ENCODE measurements at regions not wholly inside any gene's neighbourhood (a gene's known extent, or its start where the extent isn't known, plus 50 kb on each side); places are given as distances from the start of the nearest gene placed in this dataset.
"Not testable (repeated sequence)": the region's sequence is repeated elsewhere in the genome, so short reads cannot be mapped to it uniquely, and the experiment has no call there.

DNA sequence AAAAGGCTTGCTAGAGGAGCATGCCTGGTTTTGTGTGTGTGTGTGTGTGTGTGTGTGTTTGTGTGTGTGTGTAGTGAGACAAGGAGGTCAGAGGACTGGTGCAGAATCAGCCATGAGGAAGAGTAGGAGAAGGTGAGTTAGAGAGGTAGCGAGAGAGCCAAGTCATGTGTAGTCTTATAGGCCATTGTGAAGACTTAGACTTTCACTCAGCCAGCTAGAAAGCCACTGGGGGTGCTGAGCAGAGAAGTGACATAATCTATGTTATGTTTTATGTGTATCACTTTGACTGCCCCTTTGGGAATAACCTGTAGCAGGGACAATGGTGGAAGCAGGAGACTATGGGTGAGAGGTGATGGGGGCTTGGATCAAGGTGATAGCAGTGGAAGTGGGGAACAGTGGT is 180.5 kb upstream of the CLINT1 start:
- DNase-seq (ENCODE audit: low read depth): no peak

DNA sequence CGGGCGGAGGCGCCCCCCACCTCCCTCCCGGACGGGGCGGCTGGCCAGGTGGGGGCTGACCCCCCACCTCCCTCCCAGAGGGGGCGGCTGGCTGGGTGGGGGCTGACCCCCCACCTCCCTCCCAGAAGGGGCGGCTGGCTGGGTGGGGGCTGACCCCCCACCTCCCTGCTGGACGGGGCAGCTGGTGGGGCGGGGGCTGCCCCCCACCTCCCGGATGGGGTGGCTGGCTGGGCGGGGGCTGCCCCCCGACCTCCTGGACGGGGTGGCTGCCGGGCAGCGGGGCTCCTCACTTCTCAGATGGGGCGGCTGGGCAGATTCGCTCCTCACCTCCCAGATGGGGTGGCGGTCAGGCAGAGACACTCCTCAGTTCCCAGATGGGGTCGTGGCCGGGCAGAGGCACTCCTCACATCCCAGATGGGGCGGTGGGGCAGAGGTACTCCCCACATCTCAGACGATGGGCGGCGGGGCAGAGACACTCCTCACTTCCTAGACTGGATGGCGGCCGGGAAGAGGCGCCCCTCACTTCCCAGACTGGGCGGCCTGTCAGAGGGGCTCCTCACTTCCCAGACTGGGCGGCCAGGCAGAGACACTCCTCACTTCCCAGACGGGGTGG is 178.1 kb upstream of the CLINT1 start:
- not testable (repeated sequence) for DNase-seq (ENCODE audit: low read depth)

DNA sequence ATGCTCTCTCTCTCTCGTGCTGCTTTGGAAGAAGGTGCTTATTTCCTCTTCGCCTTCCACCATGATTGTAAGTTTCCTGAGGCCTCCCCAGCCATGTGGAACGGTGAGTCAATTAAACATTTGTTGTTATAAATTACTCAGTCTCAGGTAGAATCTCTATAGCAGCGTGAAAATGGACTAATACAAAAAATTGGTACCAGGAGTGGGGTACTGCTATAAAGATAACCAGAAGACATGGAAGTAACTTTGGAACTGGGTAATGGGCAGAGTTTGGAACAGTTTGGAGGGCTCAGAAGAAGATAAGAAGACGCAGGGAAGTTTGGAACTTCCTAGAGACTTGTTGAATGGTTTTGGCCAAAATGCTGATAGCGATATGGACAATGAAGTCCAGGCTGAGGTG is 175.6 kb upstream of the CLINT1 start:
- not testable (repeated sequence) for DNase-seq (ENCODE audit: low read depth)

DNA sequence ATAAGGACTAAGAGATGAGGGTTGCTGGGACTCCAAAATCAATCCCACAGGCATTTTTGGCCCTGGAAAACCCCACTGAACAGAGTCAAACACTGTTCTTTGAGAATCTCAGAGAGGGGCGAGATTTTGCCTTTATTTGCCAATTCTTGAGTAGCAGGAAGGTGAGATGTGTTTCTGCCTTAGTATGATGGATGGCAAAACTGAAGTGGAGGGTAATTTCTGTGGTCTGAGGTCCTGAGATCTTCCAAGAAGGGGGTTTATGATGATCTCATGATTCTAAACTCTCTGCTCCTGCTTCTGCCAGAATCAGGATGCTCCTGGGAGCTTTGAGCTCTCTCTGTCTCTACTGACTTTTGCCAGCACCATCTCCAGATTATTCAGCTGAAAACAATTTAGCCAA is 174.8 kb upstream of the CLINT1 start:
- no peak for DNase-seq (ENCODE audit: low read depth)

DNA sequence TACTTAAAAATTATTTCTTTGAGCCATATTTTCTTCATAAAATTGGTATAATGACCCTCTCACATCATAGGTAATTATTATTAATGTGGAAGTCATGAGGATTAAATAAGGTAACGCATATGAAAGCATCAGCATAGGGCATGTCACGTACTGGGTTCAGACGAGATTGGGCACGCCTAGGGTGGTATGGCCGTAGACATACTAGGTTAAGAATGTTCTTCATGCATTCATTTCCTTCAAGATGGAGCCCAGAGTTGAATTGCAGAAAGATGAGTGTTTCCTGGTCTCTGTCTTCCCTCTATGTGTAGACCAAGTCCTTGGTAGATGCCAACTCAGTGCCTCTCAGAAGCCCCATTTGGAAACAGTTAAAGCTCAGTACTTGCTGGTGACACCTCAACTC is 174.1 kb upstream of the CLINT1 start:
- DNase-seq (ENCODE audit: low read depth): no peak

DNA sequence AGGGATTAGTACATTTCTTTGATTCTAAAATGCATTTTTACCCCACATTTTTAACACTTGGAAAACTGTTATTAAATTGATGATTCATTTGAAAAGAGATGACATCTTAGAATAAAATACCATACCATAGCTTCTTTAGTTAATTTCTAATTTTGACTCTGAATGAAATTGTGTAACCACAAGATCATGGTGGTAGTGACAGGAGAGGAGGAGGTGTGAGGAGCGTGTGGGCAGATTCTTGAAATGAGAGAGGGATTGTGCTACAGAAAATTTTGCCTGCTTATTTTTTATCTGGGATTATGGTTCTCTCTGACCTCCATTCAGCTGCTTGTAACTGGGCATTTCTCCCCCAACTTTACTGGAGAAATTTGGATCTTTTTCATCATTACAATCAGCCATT is 173.3 kb upstream of the CLINT1 start:
- no peak for DNase-seq (ENCODE audit: low read depth)

DNA sequence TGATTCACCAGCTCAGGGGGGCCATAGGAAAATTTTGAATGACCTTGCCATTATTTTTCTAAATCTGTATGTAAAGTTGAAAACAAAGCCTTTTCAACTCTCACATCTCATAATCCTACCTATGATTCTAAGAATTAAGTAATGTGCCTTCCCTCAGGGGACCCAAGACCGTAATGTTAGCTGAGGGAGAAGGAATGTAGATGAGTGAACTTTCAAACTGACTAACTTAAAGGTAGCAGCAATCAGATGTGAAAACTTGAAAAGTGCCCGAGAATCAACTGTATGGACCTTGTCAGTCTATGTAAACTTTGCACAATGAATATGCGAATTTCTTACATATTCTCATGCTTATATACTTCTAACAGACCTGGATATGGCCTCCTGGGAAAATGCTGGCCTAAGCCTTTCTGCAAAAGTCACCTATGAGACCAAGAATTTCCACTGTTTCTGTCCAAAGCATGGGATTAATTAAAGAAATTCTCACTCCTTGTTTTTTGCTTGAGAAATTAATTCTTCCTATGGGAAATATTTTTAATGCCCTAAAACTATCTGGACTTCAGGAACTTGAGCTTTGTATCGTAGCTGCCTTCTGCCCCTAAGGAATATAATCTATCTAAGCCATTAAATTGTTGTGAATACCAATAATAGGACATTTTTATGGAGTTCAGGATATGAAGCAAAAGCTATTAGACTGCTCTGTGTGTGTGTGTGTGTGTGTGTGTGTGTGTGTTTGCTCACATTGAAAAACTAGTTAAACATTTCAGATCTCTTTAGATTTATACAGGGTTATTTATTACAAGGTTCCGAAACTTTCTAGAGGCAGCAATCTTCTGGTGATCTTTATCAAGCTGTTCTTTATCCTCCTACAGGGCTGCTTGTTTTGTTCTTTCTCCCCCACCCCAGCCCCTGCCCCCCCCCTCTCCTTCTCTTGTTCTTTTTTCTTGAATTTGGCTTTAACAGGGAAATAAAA is 169.1 kb upstream of the CLINT1 start:
- no peak for DNase-seq (ENCODE audit: low read depth)

DNA sequence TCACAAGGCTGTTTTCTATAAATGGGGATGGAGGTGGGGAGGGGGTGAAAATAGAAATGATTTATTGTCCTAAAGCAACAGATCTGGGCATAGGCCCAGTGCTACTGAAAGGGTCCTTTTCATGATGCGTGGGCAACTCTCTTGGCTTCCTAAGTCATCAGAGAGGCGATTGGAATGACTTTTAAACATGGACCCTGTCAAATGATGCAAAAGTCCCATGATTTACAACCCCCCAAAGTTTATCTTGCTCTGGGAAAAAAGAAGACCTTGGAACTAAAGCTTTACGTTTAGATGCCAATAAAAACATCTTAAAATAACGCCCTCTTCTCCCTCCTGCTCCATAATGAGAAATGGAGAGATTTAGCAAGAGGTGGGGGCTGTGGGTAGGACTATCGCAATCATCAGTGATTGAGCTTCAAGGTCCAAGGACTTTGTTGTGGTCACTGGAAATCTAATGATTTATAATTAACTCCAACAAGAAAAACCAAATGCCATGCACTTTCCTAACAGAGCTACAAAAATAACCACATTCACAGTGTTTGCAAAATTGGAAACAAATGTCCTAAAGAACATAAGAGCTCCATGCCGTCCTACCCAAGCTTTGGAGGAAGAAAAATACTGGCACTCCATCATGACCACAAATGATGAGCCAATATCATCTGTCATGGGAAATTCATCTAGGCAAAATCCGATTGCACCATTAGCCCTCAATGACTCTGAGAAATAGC is 167.5 kb upstream of the CLINT1 start:
- peak; percentile 8 for DNase-seq (ENCODE audit: low read depth)

DNA sequence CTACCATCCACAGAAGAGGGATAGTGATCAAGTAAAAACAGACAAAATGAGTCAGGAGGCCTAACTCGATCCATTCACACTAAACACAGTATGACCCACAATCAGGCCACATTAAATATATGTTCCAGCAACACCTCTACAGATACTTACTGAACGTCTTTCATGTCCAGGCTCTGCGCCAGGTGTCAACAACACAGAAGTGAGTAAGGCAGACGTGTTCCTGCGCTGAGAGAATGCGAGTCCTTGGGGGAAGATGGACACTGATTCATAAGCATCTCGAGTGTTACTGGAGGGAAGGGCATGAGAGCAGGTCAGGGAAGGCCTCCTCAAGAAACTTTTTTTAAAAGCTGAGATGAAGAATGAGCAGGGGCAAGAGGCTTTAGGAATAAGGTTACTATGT is 164.3 kb upstream of the CLINT1 start:
- DNase-seq (ENCODE audit: low read depth): no peak

DNA sequence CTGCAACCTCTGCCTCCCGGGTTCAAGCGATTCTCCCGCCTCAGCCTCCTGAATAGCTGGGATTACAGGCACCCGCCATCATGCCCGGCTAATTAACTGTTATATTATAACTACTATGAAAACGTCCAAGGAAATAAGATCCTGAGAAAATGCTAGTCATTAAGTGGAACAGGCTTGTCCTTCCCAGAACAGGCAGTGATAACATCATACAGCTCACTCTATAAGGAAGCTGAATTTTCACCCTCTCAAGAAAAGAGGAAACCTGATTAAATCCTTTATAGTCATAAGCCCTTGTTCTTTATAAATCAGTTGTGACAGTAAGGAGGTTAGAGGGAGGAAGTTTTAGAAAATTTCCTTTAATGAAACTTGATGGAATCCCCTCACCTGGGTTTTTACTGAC is 163.9 kb upstream of the CLINT1 start:
- no peak for DNase-seq (ENCODE audit: low read depth)

DNA sequence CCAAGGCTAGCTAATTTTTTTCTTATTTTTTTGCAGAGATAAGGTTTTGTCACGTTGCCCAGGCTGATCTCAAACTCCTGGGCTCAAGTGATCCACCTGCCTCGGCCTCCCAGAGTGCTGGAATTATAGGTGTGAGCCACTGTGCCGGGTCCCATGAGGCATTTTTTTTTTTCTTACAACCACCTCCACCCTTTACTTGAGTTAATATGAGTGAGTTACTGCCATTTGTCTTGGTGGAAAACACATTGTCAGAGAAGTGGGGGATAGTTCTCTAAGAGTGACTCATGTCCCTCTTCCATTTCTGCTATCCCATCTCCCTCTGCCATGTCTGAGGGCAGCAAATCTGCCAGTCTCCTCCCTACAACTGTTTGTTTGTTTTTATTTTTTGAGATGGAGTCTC is 163.4 kb upstream of the CLINT1 start:
- no peak for DNase-seq (ENCODE audit: low read depth)

DNA sequence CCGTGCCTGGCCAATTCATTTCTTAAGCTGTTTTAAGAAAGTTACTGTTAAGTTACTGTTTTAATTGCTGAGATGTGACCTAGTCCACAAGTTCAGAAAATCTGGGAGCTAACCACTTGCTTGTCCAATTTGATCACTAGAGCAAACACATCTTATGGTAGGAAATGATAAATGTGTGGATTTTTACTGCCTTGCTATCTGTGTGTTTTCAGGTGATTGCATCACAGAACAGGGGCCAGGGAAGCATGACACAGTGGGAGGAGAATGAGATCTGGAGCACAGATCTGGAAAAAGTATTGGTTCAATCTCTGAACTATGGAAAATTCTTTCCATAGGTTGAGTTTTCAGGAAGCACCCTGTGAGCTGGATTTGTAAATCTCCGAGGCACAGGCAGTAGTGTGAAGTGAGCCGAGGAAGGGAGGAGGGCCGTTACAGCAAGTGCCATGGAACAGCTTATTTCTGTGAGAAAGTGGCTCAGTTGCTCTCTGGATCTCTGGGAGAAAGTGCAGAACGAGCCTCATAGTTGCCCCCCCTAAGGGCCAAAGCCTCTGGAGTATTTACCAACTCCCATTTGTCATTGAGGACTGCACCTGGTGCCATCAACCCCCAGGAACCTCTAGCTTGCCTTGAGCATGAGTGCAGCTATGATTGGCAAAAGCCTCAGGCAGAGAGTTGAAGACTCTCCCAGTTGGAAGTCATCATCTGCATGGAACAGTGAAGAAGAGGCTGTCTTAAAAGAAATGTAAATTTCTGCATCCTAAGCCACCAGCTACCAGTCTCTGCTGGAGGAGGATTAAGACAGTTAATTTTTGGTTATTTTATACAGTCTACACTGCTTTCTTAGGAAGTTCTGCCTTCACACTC is 161.8 kb upstream of the CLINT1 start:
- no peak for DNase-seq (ENCODE audit: low read depth)

DNA sequence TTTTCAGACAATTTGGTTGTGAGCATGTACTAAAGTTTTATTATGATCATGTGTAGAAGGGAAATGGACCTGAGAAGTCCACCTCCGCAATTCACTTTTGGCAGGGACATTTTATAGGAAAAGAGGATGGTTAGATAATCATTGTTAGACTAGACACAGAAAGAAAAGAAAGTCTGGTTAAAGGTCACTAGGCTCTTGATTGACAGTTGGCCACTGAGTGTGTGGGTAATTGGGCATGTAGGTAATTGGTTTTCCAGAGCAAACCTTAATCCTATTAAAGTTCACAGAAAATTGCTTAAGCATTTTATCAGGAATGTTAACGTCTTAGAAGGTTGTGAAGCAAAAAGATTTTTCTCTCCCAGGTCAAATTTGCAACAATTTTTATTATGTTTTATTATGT is 158.5 kb upstream of the CLINT1 start:
- DNase-seq (ENCODE audit: low read depth): no peak

DNA sequence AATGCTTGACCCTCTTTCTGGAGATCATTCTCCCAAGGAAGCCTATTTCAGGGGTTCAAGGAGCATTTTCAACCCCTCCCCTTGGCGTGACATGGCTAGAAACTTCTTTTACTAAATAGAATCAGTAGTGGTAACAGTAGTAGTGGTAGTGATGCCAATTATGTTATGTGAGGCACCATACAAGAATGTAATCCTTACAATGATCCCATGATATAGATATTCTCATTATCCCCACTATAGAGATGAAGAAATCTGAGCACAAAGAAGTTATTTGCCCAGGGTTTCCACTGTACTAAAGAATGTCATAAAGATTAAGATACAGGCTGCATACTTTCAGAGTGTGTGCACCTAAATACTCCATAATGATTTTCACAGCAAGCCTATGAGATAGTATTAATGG is 155.4 kb upstream of the CLINT1 start:
- no peak for DNase-seq (ENCODE audit: low read depth)

DNA sequence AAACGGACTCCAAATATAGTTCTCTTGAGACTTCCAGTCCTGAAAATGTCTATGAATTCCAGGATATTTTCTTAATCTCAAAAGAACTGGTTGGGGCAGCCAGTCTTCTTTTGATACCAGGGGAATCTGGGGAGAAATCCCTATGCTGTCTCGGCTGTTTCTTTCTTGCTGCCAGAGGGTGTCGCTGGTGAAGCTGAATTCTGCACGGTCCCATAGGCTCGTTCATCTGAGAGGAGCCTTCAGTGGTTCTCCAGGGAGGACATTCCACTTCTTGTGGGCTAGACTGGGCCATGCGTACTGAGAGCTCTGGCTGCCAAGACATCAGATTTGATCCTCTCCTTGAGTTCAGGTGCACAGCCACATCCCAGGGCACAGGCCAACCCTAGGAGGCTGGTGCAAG is 155.0 kb upstream of the CLINT1 start:
- no peak for DNase-seq (ENCODE audit: low read depth)

DNA sequence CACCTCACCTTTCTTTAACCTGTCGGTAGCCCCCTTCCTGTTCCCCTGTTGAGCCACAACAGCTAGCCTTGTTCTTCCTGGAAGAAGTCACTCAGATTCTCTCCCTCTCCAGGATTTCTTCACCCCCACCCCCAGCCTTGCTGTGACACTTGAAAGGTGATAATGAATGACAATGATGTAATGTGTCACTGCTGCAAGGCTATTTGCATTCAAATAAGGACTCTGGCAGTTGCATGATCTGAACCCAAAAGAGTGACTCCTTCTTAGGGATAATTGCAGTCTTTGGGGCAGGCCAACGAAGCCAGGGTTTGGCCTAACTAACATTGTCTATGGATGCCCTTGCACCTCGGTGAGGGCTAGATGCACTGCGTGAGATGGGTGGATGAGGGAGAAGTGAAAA is 154.4 kb upstream of the CLINT1 start:
- no peak for DNase-seq (ENCODE audit: low read depth)

DNA sequence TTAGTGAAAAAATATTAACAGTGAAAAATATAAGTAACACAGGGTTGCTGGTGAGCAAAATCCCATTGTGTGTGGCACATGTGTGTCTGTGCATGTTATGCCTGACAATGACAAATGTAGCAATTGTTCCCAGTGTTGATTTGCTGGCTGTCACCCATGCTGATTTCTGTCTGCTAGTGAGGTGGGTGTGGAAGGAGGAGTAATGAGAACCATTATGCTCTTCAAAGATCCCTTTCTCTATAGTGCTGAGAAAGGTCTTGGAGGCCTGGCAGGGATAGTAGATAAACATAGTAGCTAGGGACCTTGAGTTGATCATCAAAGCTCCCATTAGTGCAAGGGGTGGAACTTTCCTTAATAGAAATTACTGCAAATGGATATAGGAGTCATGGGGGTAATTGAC is 152.5 kb upstream of the CLINT1 start:
- no peak for DNase-seq (ENCODE audit: low read depth)

DNA sequence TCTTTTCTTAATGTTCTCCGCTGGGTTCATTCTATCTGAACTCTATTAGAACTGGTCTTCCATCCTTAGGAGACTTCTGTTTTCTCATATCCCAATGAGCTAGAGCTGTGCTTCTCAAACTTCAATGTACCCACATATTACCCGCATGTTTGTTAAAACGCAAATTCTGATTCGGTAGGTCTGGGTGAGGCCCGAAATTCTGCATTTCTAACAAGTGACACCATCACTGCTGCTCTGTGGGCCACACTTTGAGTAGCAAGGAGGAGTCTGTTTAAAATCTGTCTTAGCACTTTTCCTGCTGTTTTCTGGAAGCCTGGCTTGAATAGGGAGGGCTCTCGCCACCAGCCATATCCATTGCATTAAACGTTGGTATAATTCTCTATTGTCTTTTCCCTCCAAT is 151.9 kb upstream of the CLINT1 start:
- DNase-seq (ENCODE audit: low read depth): no peak

DNA sequence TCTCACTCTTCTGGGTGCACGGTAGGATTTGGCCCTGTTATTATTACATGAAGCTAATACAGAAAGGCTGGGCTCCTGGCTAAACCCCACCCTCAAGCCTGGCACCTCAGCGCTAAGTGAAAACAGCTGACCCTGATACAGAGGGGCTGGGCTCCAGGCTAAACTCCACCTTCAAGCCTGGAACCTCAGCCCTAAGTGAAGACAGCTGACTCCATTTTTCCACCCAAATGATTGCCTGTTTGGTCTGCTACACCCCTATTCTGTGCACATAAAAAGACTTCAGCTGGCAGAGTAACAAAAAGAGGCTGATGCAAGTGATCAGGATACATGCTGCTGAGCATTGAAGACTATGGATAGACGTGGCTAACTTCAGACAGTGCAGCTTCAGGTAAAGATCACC is 148.4 kb upstream of the CLINT1 start:
- no peak for DNase-seq (ENCODE audit: low read depth)

DNA sequence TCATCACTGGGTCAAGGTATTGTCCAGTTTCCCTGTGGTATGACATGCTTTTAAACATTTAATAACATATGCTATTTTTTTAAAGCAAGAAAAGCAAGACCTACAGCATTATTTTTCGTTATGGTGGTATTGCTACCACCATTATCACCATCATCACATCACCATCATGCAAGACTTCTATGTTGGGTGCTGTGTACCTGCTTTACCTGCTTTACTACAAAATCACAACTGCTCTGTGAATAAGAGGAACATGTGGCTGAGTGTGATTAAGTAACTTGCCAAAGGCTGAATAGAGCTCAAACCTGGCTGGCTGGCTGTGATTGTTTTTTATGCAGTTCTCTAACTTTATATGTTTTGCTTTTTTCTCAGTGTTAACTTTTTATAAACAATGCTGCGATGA is 140.8 kb upstream of the CLINT1 start:
- no peak for DNase-seq (ENCODE audit: low read depth)

DNA sequence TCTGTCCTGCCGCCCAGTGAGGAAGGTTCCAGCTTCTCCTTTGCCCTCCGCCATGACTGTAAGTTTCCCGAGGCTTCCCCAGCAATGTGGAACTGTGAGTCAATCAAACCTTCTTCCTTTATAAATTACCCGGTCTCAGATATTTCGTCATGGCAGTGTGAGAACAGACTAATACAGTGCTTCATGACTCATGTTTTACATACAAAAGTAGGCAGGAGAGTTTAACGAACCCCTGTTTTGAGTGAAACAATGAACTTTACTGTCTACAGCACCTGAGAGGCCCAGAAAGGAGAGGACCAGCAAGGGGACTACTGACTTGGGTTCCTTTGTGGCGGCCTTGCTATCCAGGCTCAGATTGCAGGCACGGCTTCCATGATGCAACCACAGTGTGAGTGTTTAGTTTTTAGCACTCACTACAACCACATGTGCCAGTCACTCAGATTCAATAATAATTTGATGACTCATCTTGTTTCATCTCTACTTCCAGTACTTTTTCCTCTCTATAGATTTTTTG is 139.1 kb upstream of the CLINT1 start:
- peak; percentile 83 for DNase-seq (ENCODE audit: low read depth)

All from myocyte (in vitro differentiated cells).